Vagina (tissue), 2 donors: ENCODE measurements at regions not wholly inside any gene's neighbourhood (a gene's known extent, or its start where the extent isn't known, plus 50 kb on each side); places are given as distances from the start of the nearest gene placed in this dataset.

Source experiments
- POLR2A ChIP-seq, 2 donors: fragments of 450-650 bp; IDR thresholded peaks; one replicate each; pipeline ENCODE4 v1.6.1; 2017; ENCODE audit warnings: antibody characterized with exemption in 2 of 2, mild to moderate bottlenecking in 2 of 2, moderate library complexity in 2 of 2
- POLR2AphosphoS5 ChIP-seq, 2 donors: sonication (generic); formaldehyde crosslinking; IDR thresholded peaks; one replicate each; pipeline ENCODE4 v1.9.0; 2017; ENCODE audit warnings: antibody characterized with exemption in 2 of 2, mild to moderate bottlenecking in 2 of 2, low read depth in 1 of 2; ENCODE audit not compliant: insufficient read depth in 1 of 2
- TF ChIP-seq, protein P1 (sequence below), 3 experiments: fragments of 450-650 bp in 2 of 3; fragments of 200-600 bp in 1 of 3; sonication (generic) in 1 of 3; IDR thresholded peaks; one replicate each; pipeline ENCODE4 v1.5.1; 2017 to 2019; ENCODE audit warnings: antibody characterized with exemption in 3 of 3, mild to moderate bottlenecking in 2 of 3, moderate library complexity in 2 of 3

DNA sequence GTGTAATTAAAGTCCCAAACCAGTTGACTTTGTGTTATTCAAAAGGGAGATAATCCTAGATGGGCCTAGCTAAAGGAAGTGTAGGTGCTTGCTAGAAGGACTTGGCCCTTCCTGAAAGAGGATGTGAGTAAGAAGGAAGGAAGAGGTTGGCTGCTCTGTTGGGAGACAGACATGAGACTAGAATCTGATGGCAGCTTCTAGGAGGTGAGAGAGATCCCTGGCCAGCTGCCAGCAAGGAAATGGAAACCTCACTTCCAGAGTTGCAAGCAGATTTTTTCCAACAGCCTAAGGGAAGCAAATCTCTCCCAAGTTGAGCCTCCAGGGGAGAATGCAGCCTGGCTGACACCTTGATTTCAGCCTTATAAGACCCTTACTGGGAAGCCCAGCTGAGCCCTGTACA lies 368.4 kb upstream of the ZMIZ1 start:
- TF ChIP-seq, protein P1, sequence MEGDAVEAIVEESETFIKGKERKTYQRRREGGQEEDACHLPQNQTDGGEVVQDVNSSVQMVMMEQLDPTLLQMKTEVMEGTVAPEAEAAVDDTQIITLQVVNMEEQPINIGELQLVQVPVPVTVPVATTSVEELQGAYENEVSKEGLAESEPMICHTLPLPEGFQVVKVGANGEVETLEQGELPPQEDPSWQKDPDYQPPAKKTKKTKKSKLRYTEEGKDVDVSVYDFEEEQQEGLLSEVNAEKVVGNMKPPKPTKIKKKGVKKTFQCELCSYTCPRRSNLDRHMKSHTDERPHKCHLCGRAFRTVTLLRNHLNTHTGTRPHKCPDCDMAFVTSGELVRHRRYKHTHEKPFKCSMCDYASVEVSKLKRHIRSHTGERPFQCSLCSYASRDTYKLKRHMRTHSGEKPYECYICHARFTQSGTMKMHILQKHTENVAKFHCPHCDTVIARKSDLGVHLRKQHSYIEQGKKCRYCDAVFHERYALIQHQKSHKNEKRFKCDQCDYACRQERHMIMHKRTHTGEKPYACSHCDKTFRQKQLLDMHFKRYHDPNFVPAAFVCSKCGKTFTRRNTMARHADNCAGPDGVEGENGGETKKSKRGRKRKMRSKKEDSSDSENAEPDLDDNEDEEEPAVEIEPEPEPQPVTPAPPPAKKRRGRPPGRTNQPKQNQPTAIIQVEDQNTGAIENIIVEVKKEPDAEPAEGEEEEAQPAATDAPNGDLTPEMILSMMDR (IDR thresholded peaks at IDR 0.05), result no peak
- TF ChIP-seq POLR2A (IDR thresholded peaks at IDR 0.05), result no peak
- peak in 1 of 2 donors; percentile 27 for TF ChIP-seq POLR2AphosphoS5 (IDR thresholded peaks at IDR 0.05; ENCODE audit: insufficient read depth in 1 of 2, low read depth in 1 of 2)
